B cell (primary cell): ENCODE measurements at regions not wholly inside any gene's neighbourhood (a gene's known extent, or its start where the extent isn't known, plus 50 kb on each side); places are given as distances from the start of the nearest gene placed in this dataset.

Experiments used
- EZH2 ChIP-seq: IDR thresholded peaks from 2 replicates; pipeline ENCODE4 v1.6.1; 2012; ENCODE audit warnings: borderline replicate concordance, low read depth, mild to moderate bottlenecking, moderate library complexity, low read length; ENCODE audit not compliant: insufficient read depth, poor library complexity, severe bottlenecking
- TF ChIP-seq, protein P1 (sequence below): fragments of 200-600 bp; IDR thresholded peaks from one replicate; pipeline ENCODE4 v1.8.0; 2022; ENCODE audit warnings: antibody characterized with exemption, mild to moderate bottlenecking

GRCh38 chr18:60936101-60936500, 397.1 kb upstream of the CDH20 start:
- TF ChIP-seq, protein P1, sequence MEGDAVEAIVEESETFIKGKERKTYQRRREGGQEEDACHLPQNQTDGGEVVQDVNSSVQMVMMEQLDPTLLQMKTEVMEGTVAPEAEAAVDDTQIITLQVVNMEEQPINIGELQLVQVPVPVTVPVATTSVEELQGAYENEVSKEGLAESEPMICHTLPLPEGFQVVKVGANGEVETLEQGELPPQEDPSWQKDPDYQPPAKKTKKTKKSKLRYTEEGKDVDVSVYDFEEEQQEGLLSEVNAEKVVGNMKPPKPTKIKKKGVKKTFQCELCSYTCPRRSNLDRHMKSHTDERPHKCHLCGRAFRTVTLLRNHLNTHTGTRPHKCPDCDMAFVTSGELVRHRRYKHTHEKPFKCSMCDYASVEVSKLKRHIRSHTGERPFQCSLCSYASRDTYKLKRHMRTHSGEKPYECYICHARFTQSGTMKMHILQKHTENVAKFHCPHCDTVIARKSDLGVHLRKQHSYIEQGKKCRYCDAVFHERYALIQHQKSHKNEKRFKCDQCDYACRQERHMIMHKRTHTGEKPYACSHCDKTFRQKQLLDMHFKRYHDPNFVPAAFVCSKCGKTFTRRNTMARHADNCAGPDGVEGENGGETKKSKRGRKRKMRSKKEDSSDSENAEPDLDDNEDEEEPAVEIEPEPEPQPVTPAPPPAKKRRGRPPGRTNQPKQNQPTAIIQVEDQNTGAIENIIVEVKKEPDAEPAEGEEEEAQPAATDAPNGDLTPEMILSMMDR, result no peak
- TF ChIP-seq EZH2, result no peak
